Osteocyte (in vitro differentiated cells): ENCODE measurements at regions not wholly inside any gene's neighbourhood (a gene's known extent, or its start where the extent isn't known, plus 50 kb on each side); places are given as distances from the start of the nearest gene placed in this dataset.

Source experiments
- DNase-seq: peaks from one replicate; pipeline ENCODE4 v3.0.0; 2021; ENCODE audit warnings: mixed read lengths; ENCODE audit not compliant: unreplicated experiment; ENCODE audit errors: extremely low spot score
- H3K27ac Mint-ChIP-seq: one replicate; pipeline ENCODE4 v1.8.0; 2021; ENCODE audit warnings: mild to moderate bottlenecking, mixed read lengths; ENCODE audit not compliant: unreplicated experiment
- H3K27me3 Mint-ChIP-seq: one replicate; pipeline ENCODE4 v1.8.0; 2021; ENCODE audit warnings: mixed read lengths; ENCODE audit not compliant: unreplicated experiment
- H3K36me3 Mint-ChIP-seq: one replicate; pipeline ENCODE4 v1.8.0; 2021; ENCODE audit warnings: mixed read lengths; ENCODE audit not compliant: unreplicated experiment
- H3K4me1 Mint-ChIP-seq: one replicate; pipeline ENCODE4 v1.8.0; 2021; ENCODE audit warnings: mixed read lengths; ENCODE audit not compliant: unreplicated experiment
- H3K4me3 Mint-ChIP-seq: one replicate; pipeline ENCODE4 v1.8.0; 2021; ENCODE audit warnings: mild to moderate bottlenecking, moderate library complexity, mixed read lengths; ENCODE audit not compliant: unreplicated experiment
- H3K9me3 Mint-ChIP-seq: one replicate; pipeline ENCODE4 v1.8.0; 2021; ENCODE audit warnings: mixed read lengths; ENCODE audit not compliant: unreplicated experiment
- TF ChIP-seq, protein P1 (sequence below): fragments of 200-600 bp; sonication (generic); IDR thresholded peaks from 2 replicates; pipeline ENCODE4 v1.5.0; 2021; ENCODE audit warnings: antibody characterized with exemption, mild to moderate bottlenecking, moderate library complexity

DNA sequence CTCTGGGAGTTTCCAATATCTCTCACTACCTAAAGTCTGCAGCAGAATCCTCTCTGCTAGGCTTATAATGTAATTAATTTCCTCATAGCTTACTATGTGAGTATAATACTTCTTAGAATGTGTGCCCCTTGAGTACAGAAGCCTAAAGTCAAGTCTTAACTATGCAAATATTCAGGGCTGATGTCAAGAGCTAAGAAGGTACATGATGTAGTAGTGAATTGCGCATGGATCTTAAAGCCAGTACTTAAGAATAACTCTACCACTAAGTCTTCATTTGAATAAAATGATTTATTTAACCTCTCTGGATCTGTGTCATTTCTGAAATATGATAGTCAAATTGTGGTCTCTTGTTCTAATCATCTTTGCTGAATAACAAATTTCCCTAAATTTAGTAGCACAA lies 442.9 kb downstream of the DTWD2 start:
- Mint-ChIP-seq H3K9me3 (no peaks in the 10 kb centered on the region), H3K27me3 (no peaks in the 10 kb centered on the region), H3K36me3 (no peaks in the 10 kb centered on the region), H3K4me1 (peaks cover 30% of the 10 kb centered on the region), H3K27ac (no peak overlapping the region), H3K4me3 (peak overlapping the region; percentile 28)
- no peak for DNase-seq
- TF ChIP-seq, protein P1, sequence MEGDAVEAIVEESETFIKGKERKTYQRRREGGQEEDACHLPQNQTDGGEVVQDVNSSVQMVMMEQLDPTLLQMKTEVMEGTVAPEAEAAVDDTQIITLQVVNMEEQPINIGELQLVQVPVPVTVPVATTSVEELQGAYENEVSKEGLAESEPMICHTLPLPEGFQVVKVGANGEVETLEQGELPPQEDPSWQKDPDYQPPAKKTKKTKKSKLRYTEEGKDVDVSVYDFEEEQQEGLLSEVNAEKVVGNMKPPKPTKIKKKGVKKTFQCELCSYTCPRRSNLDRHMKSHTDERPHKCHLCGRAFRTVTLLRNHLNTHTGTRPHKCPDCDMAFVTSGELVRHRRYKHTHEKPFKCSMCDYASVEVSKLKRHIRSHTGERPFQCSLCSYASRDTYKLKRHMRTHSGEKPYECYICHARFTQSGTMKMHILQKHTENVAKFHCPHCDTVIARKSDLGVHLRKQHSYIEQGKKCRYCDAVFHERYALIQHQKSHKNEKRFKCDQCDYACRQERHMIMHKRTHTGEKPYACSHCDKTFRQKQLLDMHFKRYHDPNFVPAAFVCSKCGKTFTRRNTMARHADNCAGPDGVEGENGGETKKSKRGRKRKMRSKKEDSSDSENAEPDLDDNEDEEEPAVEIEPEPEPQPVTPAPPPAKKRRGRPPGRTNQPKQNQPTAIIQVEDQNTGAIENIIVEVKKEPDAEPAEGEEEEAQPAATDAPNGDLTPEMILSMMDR = no peak

DNA sequence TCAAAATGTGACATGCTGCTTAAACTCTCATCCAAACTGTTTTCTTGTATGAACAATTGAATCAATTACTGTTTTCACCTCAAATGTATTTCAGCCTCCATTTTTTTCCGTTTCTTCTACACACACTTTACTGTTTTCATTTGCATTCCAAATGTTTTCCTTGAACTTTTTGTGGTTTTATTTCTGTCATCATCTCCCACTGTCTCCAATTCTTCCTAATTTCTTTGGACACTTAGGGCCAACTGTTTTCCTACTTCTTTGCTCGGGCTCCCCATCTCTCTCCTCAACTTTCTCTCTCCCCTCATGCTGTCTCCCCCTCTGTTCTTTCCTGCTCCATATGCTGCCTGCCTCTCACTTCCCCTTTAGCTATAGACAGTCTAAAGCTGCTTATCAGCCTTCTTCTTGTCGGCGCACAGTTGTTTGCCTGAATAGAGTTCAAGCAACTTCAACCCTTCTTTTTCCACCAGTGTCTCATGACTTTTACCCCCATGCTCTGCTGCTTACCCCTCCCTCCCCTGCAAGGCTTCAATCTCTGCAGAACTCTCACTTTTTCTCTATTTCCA lies 443.4 kb downstream of the DTWD2 start:
- H3K4me3 Mint-ChIP-seq = peak overlapping the region; percentile 28
- no peaks in the 10 kb centered on the region for H3K36me3 Mint-ChIP-seq
- peak overlapping the region; percentile 63 for H3K27ac Mint-ChIP-seq
- no peaks in the 10 kb centered on the region for H3K9me3 Mint-ChIP-seq
- TF ChIP-seq, protein P1 = no peak
- peaks cover 30% of the 10 kb centered on the region for H3K4me1 Mint-ChIP-seq
- no peaks in the 10 kb centered on the region for H3K27me3 Mint-ChIP-seq
- DNase-seq = no peak

DNA sequence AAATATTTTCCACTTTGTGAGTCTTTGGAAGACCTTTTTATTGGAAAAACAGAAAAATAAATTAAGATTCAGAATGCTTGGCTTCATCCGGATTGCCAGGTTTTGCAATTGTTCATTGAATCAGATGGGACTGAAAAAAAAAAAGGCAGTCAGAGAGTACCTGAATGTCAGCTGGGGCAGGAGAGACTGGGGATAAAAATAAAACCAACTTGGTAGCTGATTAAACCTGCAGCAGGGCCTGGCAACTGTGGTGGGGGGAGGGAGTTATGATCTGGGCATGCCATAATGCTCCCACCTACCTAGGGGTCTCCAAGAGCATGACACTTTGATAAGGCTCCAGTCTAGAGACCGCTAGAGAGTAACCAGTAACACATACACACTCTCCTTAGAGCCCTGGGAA lies 454.4 kb downstream of the DTWD2 start:
- no peaks in the 10 kb centered on the region for H3K27me3 Mint-ChIP-seq
- no peak for DNase-seq
- no peak overlapping the region for H3K27ac Mint-ChIP-seq
- H3K9me3 Mint-ChIP-seq = peaks cover 3% of the 10 kb centered on the region
- H3K4me1 Mint-ChIP-seq = no peaks in the 10 kb centered on the region
- no peaks in the 10 kb centered on the region for H3K36me3 Mint-ChIP-seq
- H3K4me3 Mint-ChIP-seq = no peak overlapping the region
- TF ChIP-seq, protein P1 = no peak

DNA sequence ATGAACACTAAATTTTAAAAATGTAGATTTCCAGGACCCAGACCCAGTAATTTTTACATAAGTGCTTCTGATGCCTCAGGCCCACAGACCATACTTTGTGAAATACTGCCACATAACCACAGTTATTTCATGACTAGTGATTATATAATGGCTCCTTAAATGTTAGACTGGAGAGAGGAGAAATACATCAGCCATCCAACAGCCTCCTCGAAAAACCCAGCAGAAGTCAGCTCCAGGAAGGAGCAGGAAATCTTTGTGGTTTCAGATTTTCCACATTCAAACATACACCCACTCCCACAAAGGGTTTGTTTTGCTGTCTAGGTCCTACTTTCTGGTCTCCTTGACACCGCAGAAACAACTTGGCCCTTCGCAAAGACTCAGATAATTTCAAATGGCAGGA lies 455.2 kb downstream of the DTWD2 start:
- Mint-ChIP-seq H3K9me3 (peaks cover 3% of the 10 kb centered on the region), H3K36me3 (no peaks in the 10 kb centered on the region), H3K27me3 (no peaks in the 10 kb centered on the region), H3K27ac (no peak overlapping the region), H3K4me3 (no peak overlapping the region), H3K4me1 (no peaks in the 10 kb centered on the region)
- no peak for DNase-seq
- TF ChIP-seq, protein P1 = no peak

DNA sequence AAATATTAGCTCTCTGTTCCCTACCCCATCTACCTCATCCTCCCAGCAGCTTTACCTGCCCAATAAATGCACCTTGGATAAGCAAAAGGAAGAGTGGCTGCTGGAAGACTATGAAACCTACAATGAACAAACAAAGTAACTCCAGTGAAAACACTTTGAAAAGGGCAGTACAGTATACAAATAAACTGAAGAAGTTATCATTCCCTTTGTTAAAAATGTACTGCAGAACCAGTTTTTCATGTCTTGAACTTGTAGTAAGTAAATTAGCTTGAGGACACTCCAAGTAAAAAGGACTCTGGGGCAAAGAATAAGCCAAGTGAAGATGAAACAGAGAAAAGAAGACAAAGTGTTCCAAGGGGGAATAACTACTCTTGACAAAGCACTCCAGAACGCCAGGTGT lies 457.1 kb downstream of the DTWD2 start:
- H3K9me3 Mint-ChIP-seq = no peaks in the 10 kb centered on the region
- no peak overlapping the region for H3K27ac Mint-ChIP-seq
- H3K36me3 Mint-ChIP-seq = no peaks in the 10 kb centered on the region
- H3K4me3 Mint-ChIP-seq = no peak overlapping the region
- peaks cover 16% of the 10 kb centered on the region for H3K4me1 Mint-ChIP-seq
- H3K27me3 Mint-ChIP-seq = no peaks in the 10 kb centered on the region
- TF ChIP-seq, protein P1 = no peak
- no peak for DNase-seq
